Neuronal stem cell (in vitro differentiated cells): ENCODE measurements at regions not wholly inside any gene's neighbourhood (a gene's known extent, or its start where the extent isn't known, plus 50 kb on each side); places are given as distances from the start of the nearest gene placed in this dataset.
A peak's percentile ranks its signal among the peaks of the same experiment; 100 is the strongest.

Experiments used
- DNase-seq: peaks from one replicate; pipeline ENCODE4 v3.0.0-alpha.2; 2013; ENCODE audit warnings: low spot score
- H2AFZ ChIP-seq: one replicate; pipeline ENCODE4 v1.6.1; 2013; ENCODE audit warnings: mild to moderate bottlenecking, low read length, inconsistent platforms
- H2AK5ac ChIP-seq: 2 replicates; pipeline ENCODE4 v1.6.1; 2013; ENCODE audit warnings: low read depth, mild to moderate bottlenecking, inconsistent platforms, low read length, moderate library complexity, mixed read lengths
- H2BK120ac ChIP-seq: 2 replicates; pipeline ENCODE4 v1.6.1; 2013; ENCODE audit warnings: low read depth, mild to moderate bottlenecking, inconsistent platforms, low read length, moderate library complexity, mixed read lengths
- H2BK12ac ChIP-seq: one replicate; pipeline ENCODE4 v1.6.1; 2013; ENCODE audit warnings: low read length, inconsistent platforms
- H2BK15ac ChIP-seq: 2 replicates; pipeline ENCODE4 v1.6.1; 2013; ENCODE audit warnings: mild to moderate bottlenecking, low read length, inconsistent platforms, mixed read lengths
- H2BK5ac ChIP-seq: one replicate; pipeline ENCODE4 v1.6.1; 2013; ENCODE audit warnings: inconsistent platforms, mild to moderate bottlenecking, low read length, moderate library complexity
- H3K14ac ChIP-seq: one replicate; pipeline ENCODE4 v1.6.1; 2013; ENCODE audit warnings: low read length, inconsistent platforms
- H3K18ac ChIP-seq: 2 replicates; pipeline ENCODE4 v1.6.1; 2013; ENCODE audit warnings: low read length, inconsistent platforms
- H3K23ac ChIP-seq: 2 replicates; pipeline ENCODE4 v1.6.1; 2013; ENCODE audit warnings: low read depth, mild to moderate bottlenecking, mixed read lengths, low read length, inconsistent platforms; ENCODE audit not compliant: poor library complexity
- H3K27ac ChIP-seq: replicated peaks from 3 replicates; pipeline ENCODE4 v1.5.1; 2013; ENCODE audit warnings: low read length, inconsistent platforms
- H3K27me3 ChIP-seq, 3 experiments: 2 replicates each; pipeline ENCODE4 v1.6.1; 2013; ENCODE audit warnings: low read length in 3 of 3, mild to moderate bottlenecking in 2 of 3, inconsistent platforms in 1 of 3, low read depth in 1 of 3, mixed read lengths in 1 of 3, moderate library complexity in 1 of 3; ENCODE audit not compliant: control insufficient read depth in 3 of 3, insufficient read depth in 3 of 3
- H3K36me3 ChIP-seq, 2 donors: replicated peaks in 1 of 2; 2 replicates each; pipeline ENCODE4 v1.6.1; 2013; ENCODE audit warnings: low read length in 2 of 2; ENCODE audit not compliant: control insufficient read depth in 2 of 2, insufficient read depth in 2 of 2
- H3K4ac ChIP-seq: 2 replicates; pipeline ENCODE4 v1.6.1; 2013; ENCODE audit warnings: inconsistent platforms, mild to moderate bottlenecking, low read length, moderate library complexity
- H3K4me1 ChIP-seq, 2 donors: 1 replicate in 1 of 2; 2 replicates in 1 of 2; pipeline ENCODE4 v1.6.1; 2013; ENCODE audit warnings: low read length in 2 of 2, low read depth in 1 of 2; ENCODE audit not compliant: control insufficient read depth in 2 of 2, insufficient read depth in 1 of 2
- H3K4me2 ChIP-seq: one replicate; pipeline ENCODE4 v1.6.1; 2013; ENCODE audit warnings: mild to moderate bottlenecking, low read length, inconsistent platforms; ENCODE audit not compliant: insufficient read depth, poor library complexity, severe bottlenecking
- H3K4me3 ChIP-seq, 2 donors: 2 replicates each; pipeline ENCODE4 v1.5.1; 2013; ENCODE audit warnings: low read length in 2 of 2, mild to moderate bottlenecking in 2 of 2, inconsistent platforms in 1 of 2, moderate library complexity in 1 of 2
- H3K79me1 ChIP-seq: one replicate; pipeline ENCODE4 v1.6.1; 2013; ENCODE audit warnings: low read depth, mild to moderate bottlenecking, inconsistent platforms, low read length, moderate library complexity
- H3K9ac ChIP-seq: one replicate; pipeline ENCODE4 v1.6.1; 2013; ENCODE audit warnings: mild to moderate bottlenecking, low read depth, low read length, inconsistent platforms; ENCODE audit not compliant: poor library complexity
- H3K9me3 ChIP-seq, 2 donors: replicated peaks in 1 of 2; 2 replicates each; pipeline versions ENCODE3 to v1.6.1; 2013; ENCODE audit warnings: low read length in 2 of 2, mild to moderate bottlenecking in 2 of 2, inconsistent platforms in 1 of 2, low read depth in 1 of 2, mixed read lengths in 1 of 2, moderate library complexity in 1 of 2; ENCODE audit not compliant: control insufficient read depth in 2 of 2, insufficient read depth in 1 of 2
- H4K8ac ChIP-seq: one replicate; pipeline ENCODE4 v1.6.1; 2013; ENCODE audit warnings: low read depth, mild to moderate bottlenecking, inconsistent platforms, low read length, moderate library complexity
- H4K91ac ChIP-seq: one replicate; pipeline ENCODE4 v1.6.1; 2013; ENCODE audit warnings: low read length, low read depth, mild to moderate bottlenecking, inconsistent platforms; ENCODE audit not compliant: poor library complexity
- WGBS, 2 donors: extraction: QIAGEN DNeasy Blood & Tissue Kit; methylation state at CpG; one replicate each; pipeline ENCODE4 v1.1.7; 2013; ENCODE audit warnings: missing lambda C conversion rate in 2 of 2, mixed read lengths in 1 of 2; ENCODE audit not compliant: insufficient read length in 2 of 2, insufficient replicate concordance in 1 of 2; ENCODE audit errors: extremely low coverage in 2 of 2; 5-methylcytosine and 5-hydroxymethylcytosine counted together

GRCh38 chr11:133639408-133639807, 107.1 kb upstream of the OPCML start:
- no peak overlapping the region for H3K4ac ChIP-seq

GRCh38 chr11:133638921-133639320, 106.6 kb upstream of the OPCML start:
- Histone ChIP-seq H3K4me2 (no peak overlapping the region), H3K4ac (no peak overlapping the region), H3K9me3 (no peaks in the 10 kb centered on the region), H3K9ac (no peak overlapping the region), H3K36me3 (no peaks in the 10 kb centered on the region), H3K4me3 (no peak overlapping the region), H3K14ac (no peak overlapping the region), H3K27me3 (peaks cover 0 to 2% (median 0%) of the 10 kb centered on the region in 3 experiments), H4K91ac (no peak overlapping the region), H3K79me1 (no peaks in the 10 kb centered on the region), H2BK120ac (no peak overlapping the region), H2BK12ac (no peak overlapping the region), H3K27ac (no peak overlapping the region), H3K18ac (no peak overlapping the region), H4K8ac (no peak overlapping the region), H2BK15ac (peak overlapping the region; percentile 12), H3K23ac (no peak overlapping the region), H2BK5ac (no peak overlapping the region), H2AFZ (no peak overlapping the region), H3K4me1 (peaks cover 0 to 13% of the 10 kb centered on the region in 2 donors), H2AK5ac (no peak overlapping the region)
- WGBS, 2 donors: no CpG with 5 or more reads among the region's 5 CpGs
- no peak for DNase-seq

More at GRCh38 chr11:133639408-133639807, 107.1 kb upstream of the OPCML start:
- Histone ChIP-seq H3K4me2 (no peak overlapping the region), H3K27ac (no peak overlapping the region), H3K79me1 (no peaks in the 10 kb centered on the region), H3K4me1 (peaks cover 0 to 13% of the 10 kb centered on the region in 2 donors), H3K36me3 (no peaks in the 10 kb centered on the region), H3K4me3 (no peak overlapping the region), H2BK12ac (no peak overlapping the region), H3K9ac (no peak overlapping the region), H3K18ac (no peak overlapping the region), H2BK120ac (no peak overlapping the region), H2BK5ac (no peak overlapping the region), H4K8ac (no peak overlapping the region), H2AK5ac (no peak overlapping the region), H3K27me3 (no peaks in the 10 kb centered on the region), H3K23ac (no peak overlapping the region), H3K9me3 (no peaks in the 10 kb centered on the region), H4K91ac (no peak overlapping the region), H2BK15ac (no peak overlapping the region), H3K14ac (no peak overlapping the region), H2AFZ (no peak overlapping the region)
- no peak for DNase-seq
- no CpG with 5 or more reads among the region's 2 CpGs for WGBS, 2 donors

- no peaks in the 10 kb centered on the region for H3K9me3 ChIP-seq
- H2AFZ ChIP-seq: no peak overlapping the region
- H3K14ac ChIP-seq: no peak overlapping the region
- peak overlapping the region; percentile 37 for H2AK5ac ChIP-seq
- peak overlapping the region; percentile 9 for H2BK120ac ChIP-seq
- no peak overlapping the region for H4K8ac ChIP-seq
- H3K79me1 ChIP-seq: no peaks in the 10 kb centered on the region
- H3K9ac ChIP-seq: no peak overlapping the region
- DNase-seq: no peak
- H3K4me2 ChIP-seq: no peak overlapping the region
- H3K23ac ChIP-seq: no peak overlapping the region
- H4K91ac ChIP-seq: no peak overlapping the region
- H2BK15ac ChIP-seq: no peak overlapping the region
- H3K36me3 ChIP-seq: no peaks in the 10 kb centered on the region
- no peak overlapping the region for H2BK12ac ChIP-seq
- peaks cover 0 to 13% of the 10 kb centered on the region in 2 donors for H3K4me1 ChIP-seq
- no peak overlapping the region for H3K4me3 ChIP-seq
- H3K27me3 ChIP-seq: peaks cover 0 to 4% (median 0%) of the 10 kb centered on the region in 3 experiments
- no peak overlapping the region for H3K27ac ChIP-seq
- H3K18ac ChIP-seq: no peak overlapping the region
- no peak overlapping the region for H2BK5ac ChIP-seq
- WGBS, 2 donors: no CpG with 5 or more reads among the region's 18 CpGs
- H3K4ac ChIP-seq: no peak overlapping the region
Observed at GRCh38 chr11:133636711-133637355, 104.5 kb upstream of the OPCML start.

GRCh38 chr11:133635244-133635739, 103.0 kb upstream of the OPCML start:
- Histone ChIP-seq H3K4me3 (no peak overlapping the region), H3K9ac (no peak overlapping the region), H3K23ac (no peak overlapping the region), H3K9me3 (no peaks in the 10 kb centered on the region), H2BK12ac (no peak overlapping the region), H3K18ac (no peak overlapping the region), H3K4ac (no peak overlapping the region), H2BK5ac (no peak overlapping the region), H4K91ac (no peak overlapping the region), H3K14ac (no peak overlapping the region), H2BK120ac (no peak overlapping the region), H2BK15ac (no peak overlapping the region), H3K4me2 (no peak overlapping the region), H3K27ac (no peak overlapping the region), H3K27me3 (peaks cover 0 to 4% (median 0%) of the 10 kb centered on the region in 3 experiments), H3K79me1 (no peaks in the 10 kb centered on the region), H2AFZ (no peak overlapping the region), H4K8ac (no peak overlapping the region), H3K4me1 (peaks cover 0 to 13% of the 10 kb centered on the region in 2 donors), H2AK5ac (no peak overlapping the region), H3K36me3 (no peaks in the 10 kb centered on the region)
- DNase-seq: no peak
- no CpG with 5 or more reads among the region's 3 CpGs for WGBS, 2 donors
